Uterus (tissue), 2 donors: ENCODE measurements at regions not wholly inside any gene's neighbourhood (a gene's known extent, or its start where the extent isn't known, plus 50 kb on each side); places are given as distances from the start of the nearest gene placed in this dataset.

Experiments used
- POLR2A ChIP-seq, 2 donors: fragments of 450-650 bp; IDR thresholded peaks; one replicate each; pipeline ENCODE4 v1.6.1; 2016; ENCODE audit warnings: antibody characterized with exemption in 2 of 2, mild to moderate bottlenecking in 1 of 2, moderate library complexity in 1 of 2
- TF ChIP-seq, protein P1 (sequence below), 4 experiments: fragments of 200-600 bp in 2 of 4; fragments of 450-650 bp in 2 of 4; sonication (generic) in 2 of 4; IDR thresholded peaks; one replicate each; pipeline ENCODE4 v1.5.1; 2016 to 2019; ENCODE audit warnings: antibody characterized with exemption in 4 of 4, mild to moderate bottlenecking in 2 of 4, moderate library complexity in 1 of 4

DNA sequence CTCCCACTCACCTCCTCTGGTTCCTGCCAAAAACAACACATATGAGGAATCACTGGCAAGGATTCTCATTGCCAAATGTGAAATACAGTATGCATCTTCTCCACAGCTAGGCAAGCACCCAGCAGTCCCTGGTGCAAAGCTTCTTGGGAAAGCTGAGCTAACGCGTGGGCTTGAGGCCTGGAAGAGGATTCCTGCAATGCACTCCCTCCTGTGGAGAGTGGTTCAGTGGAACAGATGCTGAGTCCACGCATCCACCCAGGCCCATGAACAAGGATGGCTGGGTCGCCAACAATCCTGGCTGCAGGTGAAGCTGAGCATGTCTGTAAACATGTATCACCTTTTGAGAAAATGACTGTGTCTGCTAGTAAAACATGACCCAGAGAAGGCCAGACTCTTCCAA is 113.2 kb upstream of the CHST15 start:
- TF ChIP-seq, protein P1, sequence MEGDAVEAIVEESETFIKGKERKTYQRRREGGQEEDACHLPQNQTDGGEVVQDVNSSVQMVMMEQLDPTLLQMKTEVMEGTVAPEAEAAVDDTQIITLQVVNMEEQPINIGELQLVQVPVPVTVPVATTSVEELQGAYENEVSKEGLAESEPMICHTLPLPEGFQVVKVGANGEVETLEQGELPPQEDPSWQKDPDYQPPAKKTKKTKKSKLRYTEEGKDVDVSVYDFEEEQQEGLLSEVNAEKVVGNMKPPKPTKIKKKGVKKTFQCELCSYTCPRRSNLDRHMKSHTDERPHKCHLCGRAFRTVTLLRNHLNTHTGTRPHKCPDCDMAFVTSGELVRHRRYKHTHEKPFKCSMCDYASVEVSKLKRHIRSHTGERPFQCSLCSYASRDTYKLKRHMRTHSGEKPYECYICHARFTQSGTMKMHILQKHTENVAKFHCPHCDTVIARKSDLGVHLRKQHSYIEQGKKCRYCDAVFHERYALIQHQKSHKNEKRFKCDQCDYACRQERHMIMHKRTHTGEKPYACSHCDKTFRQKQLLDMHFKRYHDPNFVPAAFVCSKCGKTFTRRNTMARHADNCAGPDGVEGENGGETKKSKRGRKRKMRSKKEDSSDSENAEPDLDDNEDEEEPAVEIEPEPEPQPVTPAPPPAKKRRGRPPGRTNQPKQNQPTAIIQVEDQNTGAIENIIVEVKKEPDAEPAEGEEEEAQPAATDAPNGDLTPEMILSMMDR (IDR thresholded peaks at IDR 0.05): no peak
- no peak for TF ChIP-seq POLR2A (IDR thresholded peaks at IDR 0.05)
